ENCODE measurements at regions not wholly inside any gene's neighbourhood (a gene's known extent, or its start where the extent isn't known, plus 50 kb on each side); places are given as distances from the start of the nearest gene placed in this dataset.

DNA sequence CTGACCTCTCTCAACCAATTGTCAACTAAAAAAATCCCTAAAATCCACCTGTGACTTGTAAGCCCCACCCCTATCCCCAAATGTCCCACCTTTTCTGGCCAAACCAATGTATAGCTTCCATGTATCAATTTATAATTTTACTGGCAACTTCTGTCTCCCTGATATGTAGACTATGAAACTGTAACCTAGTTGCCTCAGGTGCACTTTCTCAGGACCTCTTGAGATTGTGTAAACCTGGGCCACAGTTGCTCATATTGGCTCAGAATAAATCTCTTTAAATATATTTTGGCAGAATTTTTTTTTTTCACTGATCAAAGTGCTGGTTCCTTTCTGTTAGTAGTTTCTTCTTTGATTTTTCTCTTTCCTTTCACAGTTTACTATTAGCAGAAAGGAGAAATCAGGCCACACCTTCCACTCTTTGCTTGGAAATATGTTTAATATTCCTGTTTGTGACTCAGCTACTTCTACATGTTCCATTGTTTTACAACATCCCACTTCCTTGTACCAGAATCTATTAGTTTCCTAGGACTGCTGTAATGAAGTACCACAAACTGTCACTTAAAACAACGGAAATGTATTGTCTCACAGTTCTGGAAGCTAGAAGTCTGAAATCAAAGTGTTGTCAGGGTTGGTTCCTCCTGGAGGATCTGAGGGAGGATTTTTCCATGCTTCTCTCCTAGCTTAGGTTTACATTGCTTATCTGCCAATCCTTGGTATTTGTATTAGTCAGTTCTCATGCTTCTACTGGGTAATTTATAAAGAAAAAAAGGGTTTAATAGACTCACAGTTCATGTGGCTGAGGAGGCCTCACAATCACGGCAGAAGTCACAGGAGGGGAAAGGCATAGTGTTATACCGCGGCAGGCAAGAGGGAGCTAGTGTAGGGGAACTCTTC, 801.2 kb upstream of the ARPP21 start:
- no peak for TF ChIP-seq POLR2A (IDR thresholded peaks at IDR 0.05)
- TF ChIP-seq, protein P1, sequence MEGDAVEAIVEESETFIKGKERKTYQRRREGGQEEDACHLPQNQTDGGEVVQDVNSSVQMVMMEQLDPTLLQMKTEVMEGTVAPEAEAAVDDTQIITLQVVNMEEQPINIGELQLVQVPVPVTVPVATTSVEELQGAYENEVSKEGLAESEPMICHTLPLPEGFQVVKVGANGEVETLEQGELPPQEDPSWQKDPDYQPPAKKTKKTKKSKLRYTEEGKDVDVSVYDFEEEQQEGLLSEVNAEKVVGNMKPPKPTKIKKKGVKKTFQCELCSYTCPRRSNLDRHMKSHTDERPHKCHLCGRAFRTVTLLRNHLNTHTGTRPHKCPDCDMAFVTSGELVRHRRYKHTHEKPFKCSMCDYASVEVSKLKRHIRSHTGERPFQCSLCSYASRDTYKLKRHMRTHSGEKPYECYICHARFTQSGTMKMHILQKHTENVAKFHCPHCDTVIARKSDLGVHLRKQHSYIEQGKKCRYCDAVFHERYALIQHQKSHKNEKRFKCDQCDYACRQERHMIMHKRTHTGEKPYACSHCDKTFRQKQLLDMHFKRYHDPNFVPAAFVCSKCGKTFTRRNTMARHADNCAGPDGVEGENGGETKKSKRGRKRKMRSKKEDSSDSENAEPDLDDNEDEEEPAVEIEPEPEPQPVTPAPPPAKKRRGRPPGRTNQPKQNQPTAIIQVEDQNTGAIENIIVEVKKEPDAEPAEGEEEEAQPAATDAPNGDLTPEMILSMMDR (IDR thresholded peaks at IDR 0.05), result no peak
